Motor neuron (in vitro differentiated cells): ENCODE measurements at regions not wholly inside any gene's neighbourhood (a gene's known extent, or its start where the extent isn't known, plus 50 kb on each side); places are given as distances from the start of the nearest gene placed in this dataset.
"Not testable (repeated sequence)": the region's sequence is repeated elsewhere in the genome, so short reads cannot be mapped to it uniquely, and the experiment has no call there.

Source experiments
- ATAC-seq, 8 experiments: fragments of 200-7000 bp; cut with Tn5 transposase; replicated peaks in 6 of 8; 2 replicates each; pipeline ENCODE4 v1.8.0; 2021; ENCODE audit warnings: mild to moderate bottlenecking in 8 of 8, moderate library complexity in 8 of 8
- H3K27ac ChIP-seq, 2 donors: fragments of 250-450 bp; sonication (Bioruptor Pico); 2 replicates each; pipeline ENCODE4 v1.9.0; 2021; ENCODE audit warnings: antibody characterized with exemption in 2 of 2, mild to moderate bottlenecking in 2 of 2, moderate library complexity in 1 of 2
- H3K4me1 ChIP-seq, 2 donors: fragments of 250-450 bp; sonication (Bioruptor Pico); replicated peaks in 1 of 2; 2 replicates each; pipeline ENCODE4 v1.6.1; 2021; ENCODE audit warnings: antibody characterized with exemption in 2 of 2, mild to moderate bottlenecking in 2 of 2, moderate library complexity in 1 of 2
- H3K4me3 ChIP-seq, 5 donors: fragments of 250-450 bp; sonication (Bioruptor Pico); 2 replicates each; pipeline ENCODE4 v1.9.0; 2021; ENCODE audit warnings: antibody characterized with exemption in 5 of 5, mild to moderate bottlenecking in 5 of 5, moderate library complexity in 4 of 5
- WGBS, 10 experiments: fragments of 450-650 bp; shearing (Covaris generic); methylation state at CpG; one replicate each; pipeline ENCODE4 v1.0.0; 2022; 5-methylcytosine and 5-hydroxymethylcytosine counted together
- in situ Hi-C, 9 experiments: fragments of 400-800 bp; cut with MboI; loops; one replicate each; pipeline ENCODE4 v1.15.0; 2021; ENCODE audit warnings: low sequenced_read_pairs in 9 of 9, low pct_unique_long_range_greater_than_20kb in 2 of 9; ENCODE audit not compliant: unreplicated experiment in 9 of 9

DNA sequence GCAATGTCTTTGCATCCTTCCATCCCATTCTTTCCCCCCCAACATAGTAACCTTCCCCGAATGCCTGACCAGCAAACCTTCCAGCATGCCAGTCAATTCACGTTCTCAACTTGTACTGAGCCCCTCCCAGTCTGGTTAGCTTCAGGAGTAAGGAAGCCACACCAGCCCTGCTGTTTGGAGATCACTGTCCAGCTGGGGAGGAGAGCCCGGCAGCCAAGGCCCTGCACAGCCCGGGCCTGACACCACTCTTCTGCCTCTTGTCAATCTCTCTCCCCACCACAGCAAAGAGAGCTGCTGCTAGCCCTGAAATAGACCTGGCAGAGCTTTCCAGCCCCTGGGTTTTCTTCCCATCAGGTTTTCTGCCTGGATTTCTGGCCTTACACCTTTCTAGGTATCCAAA lies 185.8 kb upstream of the ID2 start:
- H3K27ac ChIP-seq: no peak overlapping the region
- no peak overlapping the region for H3K4me3 ChIP-seq
- in situ Hi-C loops: no loop called here
- no peak for ATAC-seq
- WGBS, 10 experiments: 0 to 90% (median 83%) methylated on average over 1 to 2 of the region's 4 CpGs; no CpG with 5 or more reads in 3 of the 10 experiments
- no peaks in the 10 kb centered on the region for H3K4me1 ChIP-seq

DNA sequence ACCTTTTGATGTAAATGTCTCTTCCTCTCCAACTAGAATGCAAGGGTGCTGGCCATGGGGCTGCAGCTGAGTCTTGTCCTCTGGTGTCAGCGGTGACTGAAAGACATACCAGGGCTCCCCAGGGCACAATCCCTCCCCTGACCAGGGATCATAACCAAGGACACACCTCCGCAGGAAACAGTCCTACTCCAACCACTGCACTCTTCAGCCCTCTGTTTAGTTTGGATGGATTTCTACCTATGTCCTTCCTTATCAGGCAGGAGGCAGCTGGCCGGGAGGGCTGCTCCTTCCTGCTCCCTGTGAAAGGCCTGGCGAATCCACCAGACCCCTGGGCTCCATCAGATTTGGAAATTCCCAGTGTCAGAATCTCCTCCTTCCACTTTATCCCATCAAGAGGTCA lies 185.2 kb upstream of the ID2 start:
- H3K4me1 ChIP-seq: no peaks in the 10 kb centered on the region
- 50 to 100% (median 94%) methylated on average over 1 to 4 of the region's 4 CpGs; no CpG with 5 or more reads in 4 of the 10 experiments for WGBS, 10 experiments
- in situ Hi-C loops: no loop called here
- H3K27ac ChIP-seq: no peak overlapping the region
- no peak for ATAC-seq
- H3K4me3 ChIP-seq: no peak overlapping the region

GRCh38 chr2:8498994-8499393 lies 182.9 kb upstream of the ID2 start:
- Histone ChIP-seq H3K4me3 (no peak overlapping the region), H3K4me1 (no peaks in the 10 kb centered on the region), H3K27ac (no peak overlapping the region)
- in situ Hi-C loops: no loop called here
- 15 to 100% (median 72%) methylated on average over 1 to 3 of the region's 3 CpGs; no CpG with 5 or more reads in 1 of the 10 experiments for WGBS, 10 experiments
- ATAC-seq: no peak

DNA sequence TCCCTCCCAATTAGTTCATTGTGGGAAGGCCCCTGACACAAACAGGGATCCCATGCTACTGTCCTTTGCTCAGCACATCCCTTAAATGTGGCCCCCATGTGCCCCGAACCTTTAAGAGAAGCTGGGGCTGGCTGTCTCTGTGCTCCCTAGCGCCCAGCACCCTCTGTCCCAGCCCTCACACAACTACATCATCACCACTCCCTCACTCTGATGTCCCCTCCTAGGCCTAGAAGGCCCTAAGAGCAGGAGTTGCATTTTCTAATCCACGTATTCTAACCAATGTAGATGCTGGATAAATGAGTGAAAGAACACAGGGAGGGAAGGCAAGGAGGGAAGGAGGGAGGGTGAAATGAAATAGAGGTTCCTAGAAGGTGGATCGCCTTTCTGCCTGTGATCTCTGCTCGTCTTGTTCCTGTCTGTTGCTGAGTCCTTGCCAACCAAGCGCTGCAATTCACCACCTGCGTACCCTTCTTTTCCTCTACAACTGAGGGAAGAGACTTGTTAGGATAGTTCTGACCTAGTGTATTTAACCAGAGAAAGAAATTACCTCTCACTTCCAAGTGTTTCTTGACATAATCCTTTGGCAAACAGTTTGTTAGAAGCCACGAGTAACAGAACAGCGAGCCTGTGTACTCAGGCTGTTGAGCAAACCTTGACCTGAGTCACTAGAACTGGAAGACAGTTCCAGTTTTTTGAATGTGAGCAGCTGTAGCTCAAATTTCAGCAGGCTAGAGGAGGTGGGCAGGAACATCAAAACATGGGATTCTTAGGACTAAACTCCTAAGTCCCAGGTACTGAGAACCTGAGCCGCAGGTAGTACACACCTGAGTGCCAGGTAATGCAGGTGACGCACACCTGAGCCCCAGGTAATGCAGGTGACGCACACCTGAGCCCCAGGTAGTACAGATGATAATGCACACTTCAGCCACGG lies 181.5 kb upstream of the ID2 start:
- 0 to 94% (median 80%) methylated on average over 1 to 10 of the region's 13 CpGs; no CpG with 5 or more reads in 1 of the 10 experiments for WGBS, 10 experiments
- H3K27ac ChIP-seq: no peak overlapping the region
- ATAC-seq: peak in 1 of 8 experiments; percentile 83
- H3K4me3 ChIP-seq: no peak overlapping the region
- in situ Hi-C loops: no loop called here
- peaks cover 0 to 6% of the 10 kb centered on the region in 2 donors for H3K4me1 ChIP-seq

GRCh38 chr2:8501061-8501720 lies 180.7 kb upstream of the ID2 start:
- in situ Hi-C loops: no loop called here
- 61 to 100% (median 93%) methylated on average over 1 to 5 of the region's 7 CpGs; no CpG with 5 or more reads in 5 of the 10 experiments for WGBS, 10 experiments

DNA sequence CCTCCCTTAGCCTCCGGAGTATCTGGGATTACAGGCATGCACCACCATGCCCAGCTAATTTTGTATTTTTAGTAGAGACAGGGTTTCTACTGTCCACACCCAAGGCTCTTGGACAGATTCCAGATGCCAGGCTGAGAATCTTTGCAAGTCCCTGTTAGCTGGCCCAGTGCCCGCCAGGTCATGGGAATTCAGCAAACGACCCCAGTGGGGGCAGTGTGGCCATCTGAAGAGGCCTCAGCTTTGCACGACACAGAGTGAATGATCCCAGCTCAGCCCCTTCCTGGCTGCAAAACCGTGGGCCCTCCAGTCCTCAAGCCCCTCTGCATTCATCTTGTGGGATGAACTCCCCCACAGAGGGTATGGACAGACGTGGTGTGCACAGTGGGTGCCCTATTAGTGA lies 179.5 kb upstream of the ID2 start:
- no peak overlapping the region for H3K27ac ChIP-seq
- WGBS, 10 experiments: 60 to 100% (median 88%) methylated on average over 1 to 4 of the region's 6 CpGs; no CpG with 5 or more reads in 3 of the 10 experiments
- peaks cover 0 to 6% of the 10 kb centered on the region in 2 donors for H3K4me1 ChIP-seq
- in situ Hi-C loops: no loop called here
- H3K4me3 ChIP-seq: no peak overlapping the region
- peak in 1 of 8 experiments; percentile 17 for ATAC-seq

More at GRCh38 chr2:8501061-8501720, 180.7 kb upstream of the ID2 start:
- ATAC-seq: no peak
- H3K27ac ChIP-seq: no peak overlapping the region
- peaks cover 0 to 6% of the 10 kb centered on the region in 2 donors for H3K4me1 ChIP-seq
- no peak overlapping the region for H3K4me3 ChIP-seq

DNA sequence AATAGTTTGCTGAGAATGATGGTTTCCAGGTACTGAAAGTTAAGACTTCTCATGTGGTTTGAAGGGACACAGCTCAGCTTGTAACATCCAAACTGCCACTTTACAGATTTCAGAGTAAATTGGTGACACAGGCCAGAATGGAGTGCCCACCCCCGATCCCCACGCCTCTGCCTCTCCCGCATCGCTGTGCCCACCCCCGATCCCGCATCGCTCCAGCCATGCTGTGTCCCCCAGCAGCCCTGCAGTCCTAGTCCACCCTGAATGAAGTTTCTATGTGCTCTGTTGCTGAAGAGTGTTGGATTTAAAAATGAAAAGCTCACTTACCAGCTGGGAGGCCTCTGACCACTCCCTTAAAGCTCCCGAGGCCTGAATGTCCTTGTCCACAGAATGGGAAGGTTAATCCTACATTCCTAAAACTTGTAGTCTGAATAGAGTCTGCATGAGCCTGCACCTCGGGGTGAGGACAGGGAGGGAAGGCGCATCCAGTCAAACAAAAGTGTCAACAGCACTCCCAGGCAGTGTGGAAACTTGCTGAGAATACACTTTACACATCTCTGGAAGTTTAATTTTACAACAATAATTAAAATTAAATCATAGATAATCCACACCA lies 176.4 kb upstream of the ID2 start:
- peaks cover 0 to 6% of the 10 kb centered on the region in 2 donors for H3K4me1 ChIP-seq
- no peak overlapping the region for H3K4me3 ChIP-seq
- 13 to 75% (median 50%) methylated on average over 2 to 6 of the region's 10 CpGs; no CpG with 5 or more reads in 6 of the 10 experiments for WGBS, 10 experiments
- no peak overlapping the region for H3K27ac ChIP-seq
- no peak for ATAC-seq
- in situ Hi-C loops: no loop called here

GRCh38 chr2:8506746-8507145 lies 175.1 kb upstream of the ID2 start:
- WGBS, 10 experiments: 14 to 100% (median 84%) methylated on average over 1 to 5 of the region's 7 CpGs; no CpG with 5 or more reads in 1 of the 10 experiments
- ATAC-seq: peak in 2 of 8 experiments; percentile 36 to 55
- in situ Hi-C loops: no loop called here

GRCh38 chr2:8508766-8509165 lies 173.1 kb upstream of the ID2 start:
- in situ Hi-C loops: no loop called here
- no peak overlapping the region for H3K4me3 ChIP-seq
- H3K27ac ChIP-seq: no peak overlapping the region
- no peak for ATAC-seq
- WGBS, 10 experiments: 58 to 100% (median 85%) methylated on average over 1 to 2 of the region's 5 CpGs; no CpG with 5 or more reads in 6 of the 10 experiments
- H3K4me1 ChIP-seq: peaks cover 0 to 6% of the 10 kb centered on the region in 2 donors

More at GRCh38 chr2:8506746-8507145, 175.1 kb upstream of the ID2 start:
- H3K4me1 ChIP-seq: peaks cover 0 to 6% of the 10 kb centered on the region in 2 donors
- H3K27ac ChIP-seq: no peak overlapping the region
- no peak overlapping the region for H3K4me3 ChIP-seq

- in situ Hi-C loops: no loop called here
- WGBS, 10 experiments: 38 to 86% (median 60%) methylated on average over 1 to 2 of the region's 2 CpGs; no CpG with 5 or more reads in 5 of the 10 experiments
- Histone ChIP-seq H3K27ac (no peak overlapping the region), H3K4me3 (no peak overlapping the region), H3K4me1 (peaks cover 0 to 3% of the 10 kb centered on the region in 2 donors)
- ATAC-seq: no peak
Measured at GRCh38 chr2:8509621-8510020, 172.2 kb upstream of the ID2 start.

- ATAC-seq, H3K4me3 ChIP-seq, H3K27ac ChIP-seq, H3K4me1 ChIP-seq, in situ Hi-C loops: not testable (repeated sequence)
- 20 to 100% (median 71%) methylated on average over 1 to 3 of the region's 4 CpGs; no CpG with 5 or more reads in 2 of the 10 experiments for WGBS, 10 experiments
Measured at GRCh38 chr2:8510055-8510454, 171.8 kb upstream of the ID2 start.

DNA sequence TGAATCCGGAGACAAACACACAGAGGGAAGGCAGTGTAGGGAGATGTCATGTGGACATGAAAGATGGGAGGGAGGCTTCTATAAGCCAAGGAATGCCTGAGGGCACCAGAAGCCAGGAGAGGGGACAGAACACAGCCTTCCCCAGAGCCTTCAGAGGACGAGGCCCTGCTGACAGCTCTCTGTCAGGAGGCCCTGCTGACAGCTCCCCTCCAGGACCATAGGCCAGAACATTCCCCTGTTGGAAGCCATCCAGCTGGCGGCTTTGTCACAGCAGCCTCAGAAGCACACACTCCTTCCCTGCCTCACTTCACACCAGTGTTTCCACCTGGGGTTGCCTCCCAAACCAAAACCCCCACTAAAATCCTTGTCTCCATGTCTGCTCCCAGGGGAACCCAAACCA lies 171.3 kb upstream of the ID2 start:
- 40 to 66% (median 62%) methylated on average over 1 to 2 of the region's 3 CpGs; no CpG with 5 or more reads in 7 of the 10 experiments for WGBS, 10 experiments
- ATAC-seq: no peak
- Histone ChIP-seq H3K27ac (no peak overlapping the region), H3K4me1 (no peaks in the 10 kb centered on the region), H3K4me3 (no peak overlapping the region)
- in situ Hi-C loops: no loop called here
